ENCODE measurements at regions not wholly inside any gene's neighbourhood (a gene's known extent, or its start where the extent isn't known, plus 50 kb on each side); places are given as distances from the start of the nearest gene placed in this dataset.

GRCh38 chr13:39803156-39803555 is 147.7 kb downstream of the COG6 start:
- Histone ChIP-seq H3K9ac (ENCODE audit: low read depth, low read length) (no peak overlapping the region), H3K4me1 (ENCODE audit: insufficient read depth, low read length) (peaks cover 12% of the 10 kb centered on the region; the same call in 1 of the 2 replicates), H3K36me3 (ENCODE audit: insufficient read depth, low read length) (no peaks in the 10 kb centered on the region), H3K9me3 (ENCODE audit: control insufficient read depth, insufficient read depth, low read length) (no peaks in the 10 kb centered on the region)

- Histone ChIP-seq H3K36me3 (ENCODE audit: insufficient read depth, low read length) (no peaks in the 10 kb centered on the region), H3K9ac (ENCODE audit: low read depth, low read length) (no peak overlapping the region), H3K4me1 (ENCODE audit: insufficient read depth, low read length) (peaks cover 12% of the 10 kb centered on the region; the same call in 1 of the 2 replicates), H3K9me3 (ENCODE audit: control insufficient read depth, insufficient read depth, low read length) (no peaks in the 10 kb centered on the region)
These were observed 148.4 kb downstream of the COG6 start for GRCh38 chr13:39803851-39804250.

GRCh38 chr13:39804332-39805210 is 149.1 kb downstream of the COG6 start:
- peaks cover 12% of the 10 kb centered on the region; the same call in 1 of the 2 replicates for H3K4me1 ChIP-seq (ENCODE audit: insufficient read depth, low read length)
- H3K36me3 ChIP-seq (ENCODE audit: insufficient read depth, low read length): no peaks in the 10 kb centered on the region
- H3K9me3 ChIP-seq (ENCODE audit: control insufficient read depth, insufficient read depth, low read length): no peaks in the 10 kb centered on the region
- H3K9ac ChIP-seq (ENCODE audit: low read depth, low read length): no peak overlapping the region

- Histone ChIP-seq H3K4me1 (ENCODE audit: insufficient read depth, low read length) (no peaks in the 10 kb centered on the region; the same call in 1 of the 2 replicates), H3K9me3 (ENCODE audit: control insufficient read depth, insufficient read depth, low read length) (no peaks in the 10 kb centered on the region), H3K9ac (ENCODE audit: low read depth, low read length) (no peak overlapping the region), H3K36me3 (ENCODE audit: insufficient read depth, low read length) (no peaks in the 10 kb centered on the region)
These were observed 154.0 kb downstream of the COG6 start for GRCh38 chr13:39809466-39809865.

- Histone ChIP-seq H3K36me3 (ENCODE audit: insufficient read depth, low read length) (no peaks in the 10 kb centered on the region), H3K9ac (ENCODE audit: low read depth, low read length) (no peak overlapping the region), H3K4me1 (ENCODE audit: insufficient read depth, low read length) (no peaks in the 10 kb centered on the region; the same call in 1 of the 2 replicates), H3K9me3 (ENCODE audit: control insufficient read depth, insufficient read depth, low read length) (no peaks in the 10 kb centered on the region)
These were observed 154.8 kb downstream of the COG6 start for GRCh38 chr13:39810091-39810877.

- Histone ChIP-seq H3K9me3 (ENCODE audit: control insufficient read depth, insufficient read depth, low read length) (no peaks in the 10 kb centered on the region), H3K4me1 (ENCODE audit: insufficient read depth, low read length) (no peaks in the 10 kb centered on the region)
These were observed 155.6 kb downstream of the COG6 start for GRCh38 chr13:39811051-39811450.

GRCh38 chr13:39811696-39812095 is 156.2 kb downstream of the COG6 start:
- Histone ChIP-seq H3K36me3 (ENCODE audit: insufficient read depth, low read length) (no peaks in the 10 kb centered on the region), H3K9ac (ENCODE audit: low read depth, low read length) (no peak overlapping the region), H3K9me3 (ENCODE audit: control insufficient read depth, insufficient read depth, low read length) (no peaks in the 10 kb centered on the region), H3K4me1 (ENCODE audit: insufficient read depth, low read length) (no peaks in the 10 kb centered on the region)

More at GRCh38 chr13:39811051-39811450, 155.6 kb downstream of the COG6 start:
- Histone ChIP-seq H3K36me3 (ENCODE audit: insufficient read depth, low read length) (no peaks in the 10 kb centered on the region), H3K9ac (ENCODE audit: low read depth, low read length) (no peak overlapping the region)

GRCh38 chr13:39815345-39816111 is 160.1 kb downstream of the COG6 start:
- Histone ChIP-seq H3K9ac (ENCODE audit: low read depth, low read length) (no peak overlapping the region), H3K9me3 (ENCODE audit: control insufficient read depth, insufficient read depth, low read length) (no peaks in the 10 kb centered on the region)

GRCh38 chr13:39816936-39817335 is 161.5 kb downstream of the COG6 start:
- H3K4me1 ChIP-seq (ENCODE audit: insufficient read depth, low read length): no peaks in the 10 kb centered on the region
- no peaks in the 10 kb centered on the region for H3K9me3 ChIP-seq (ENCODE audit: control insufficient read depth, insufficient read depth, low read length)
- H3K36me3 ChIP-seq (ENCODE audit: insufficient read depth, low read length): no peaks in the 10 kb centered on the region
- no peak overlapping the region for H3K9ac ChIP-seq (ENCODE audit: low read depth, low read length)

More at GRCh38 chr13:39815345-39816111, 160.1 kb downstream of the COG6 start:
- H3K36me3 ChIP-seq (ENCODE audit: insufficient read depth, low read length): no peaks in the 10 kb centered on the region
- no peaks in the 10 kb centered on the region for H3K4me1 ChIP-seq (ENCODE audit: insufficient read depth, low read length)

- Histone ChIP-seq H3K36me3 (ENCODE audit: insufficient read depth, low read length) (no peaks in the 10 kb centered on the region), H3K4me1 (ENCODE audit: insufficient read depth, low read length) (peaks cover 13% of the 10 kb centered on the region; the same call in 1 of the 2 replicates), H3K9ac (ENCODE audit: low read depth, low read length) (no peak overlapping the region), H3K9me3 (ENCODE audit: control insufficient read depth, insufficient read depth, low read length) (no peaks in the 10 kb centered on the region)
These were observed 163.5 kb downstream of the COG6 start for GRCh38 chr13:39818953-39819352.

- no peak overlapping the region for H3K9ac ChIP-seq (ENCODE audit: low read depth, low read length)
- H3K36me3 ChIP-seq (ENCODE audit: insufficient read depth, low read length): no peaks in the 10 kb centered on the region
- no peaks in the 10 kb centered on the region for H3K9me3 ChIP-seq (ENCODE audit: control insufficient read depth, insufficient read depth, low read length)
- H3K4me1 ChIP-seq (ENCODE audit: insufficient read depth, low read length): peaks cover 13% of the 10 kb centered on the region; the same call in 1 of the 2 replicates
These were observed 165.1 kb downstream of the COG6 start for GRCh38 chr13:39820606-39821005.

GRCh38 chr13:39821977-39822376 is 166.5 kb downstream of the COG6 start:
- H3K9me3 ChIP-seq (ENCODE audit: control insufficient read depth, insufficient read depth, low read length): no peaks in the 10 kb centered on the region
- H3K36me3 ChIP-seq (ENCODE audit: insufficient read depth, low read length): no peaks in the 10 kb centered on the region
- H3K4me1 ChIP-seq (ENCODE audit: insufficient read depth, low read length): peaks cover 13% of the 10 kb centered on the region; the same call in 1 of the 2 replicates
- no peak overlapping the region for H3K9ac ChIP-seq (ENCODE audit: low read depth, low read length)

GRCh38 chr13:39822437-39822836 is 167.0 kb downstream of the COG6 start:
- Histone ChIP-seq H3K4me1 (ENCODE audit: insufficient read depth, low read length) (peaks cover 13% of the 10 kb centered on the region; the same call in 1 of the 2 replicates), H3K9ac (ENCODE audit: low read depth, low read length) (no peak overlapping the region), H3K9me3 (ENCODE audit: control insufficient read depth, insufficient read depth, low read length) (no peaks in the 10 kb centered on the region), H3K36me3 (ENCODE audit: insufficient read depth, low read length) (no peaks in the 10 kb centered on the region)

All from ES-I3 (cell line).